ENCODE measurements at regions not wholly inside any gene's neighbourhood (a gene's known extent, or its start where the extent isn't known, plus 50 kb on each side); places are given as distances from the start of the nearest gene placed in this dataset.
A peak's percentile ranks its signal among the peaks of the same experiment; 100 is the strongest.
"Not testable (repeated sequence)": the region's sequence is repeated elsewhere in the genome, so short reads cannot be mapped to it uniquely, and the experiment has no call there.

DNA sequence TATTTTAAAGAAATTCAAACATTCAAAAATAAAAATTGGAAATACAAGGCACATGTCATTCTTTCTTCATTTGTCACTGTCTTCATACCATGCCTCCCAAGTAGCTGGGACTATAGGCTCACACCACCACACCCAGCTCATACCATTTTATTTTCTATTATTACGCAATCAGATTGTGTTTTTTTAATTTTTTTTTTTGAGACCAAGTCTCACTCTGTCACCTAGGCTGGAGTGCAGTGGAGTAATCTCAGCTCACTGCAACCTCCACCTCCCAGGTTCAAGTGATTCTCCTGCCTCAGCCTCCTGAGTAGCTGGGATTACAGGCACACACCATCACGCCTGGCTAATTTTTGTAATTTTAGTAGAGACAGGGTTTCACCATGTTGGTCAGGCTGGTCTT is 526.1 kb downstream of the DTWD2 start:
- not testable (repeated sequence) for DNase-seq

- no peak for DNase-seq
These were observed 526.9 kb downstream of the DTWD2 start for GRCh38 chr5:118461436-118461835.

DNA sequence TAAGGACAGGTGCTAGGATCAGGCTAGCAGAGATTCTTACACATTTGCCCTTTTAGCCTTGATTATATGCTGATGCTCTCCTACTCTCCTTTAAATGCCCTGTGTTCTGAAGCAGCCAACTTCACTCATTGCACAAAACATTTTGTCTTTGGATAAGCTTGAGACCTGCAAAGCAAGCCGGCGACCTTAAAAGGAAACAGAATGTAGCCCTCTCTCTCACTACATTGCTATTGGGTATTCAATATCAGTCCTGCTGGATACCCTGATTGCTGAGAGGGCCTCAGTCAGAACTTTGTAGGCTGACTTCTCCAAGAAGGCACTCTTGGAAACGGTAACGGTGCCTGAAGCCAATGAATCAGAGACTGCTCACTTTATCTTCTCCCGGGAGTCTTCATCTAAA is 528.9 kb downstream of the DTWD2 start:
- DNase-seq = no peak

- DNase-seq = no peak
These were observed 532.3 kb downstream of the DTWD2 start for GRCh38 chr5:118456085-118456484.

GRCh38 chr5:118451697-118452247 is 536.6 kb downstream of the DTWD2 start:
- DNase-seq = no peak

DNA sequence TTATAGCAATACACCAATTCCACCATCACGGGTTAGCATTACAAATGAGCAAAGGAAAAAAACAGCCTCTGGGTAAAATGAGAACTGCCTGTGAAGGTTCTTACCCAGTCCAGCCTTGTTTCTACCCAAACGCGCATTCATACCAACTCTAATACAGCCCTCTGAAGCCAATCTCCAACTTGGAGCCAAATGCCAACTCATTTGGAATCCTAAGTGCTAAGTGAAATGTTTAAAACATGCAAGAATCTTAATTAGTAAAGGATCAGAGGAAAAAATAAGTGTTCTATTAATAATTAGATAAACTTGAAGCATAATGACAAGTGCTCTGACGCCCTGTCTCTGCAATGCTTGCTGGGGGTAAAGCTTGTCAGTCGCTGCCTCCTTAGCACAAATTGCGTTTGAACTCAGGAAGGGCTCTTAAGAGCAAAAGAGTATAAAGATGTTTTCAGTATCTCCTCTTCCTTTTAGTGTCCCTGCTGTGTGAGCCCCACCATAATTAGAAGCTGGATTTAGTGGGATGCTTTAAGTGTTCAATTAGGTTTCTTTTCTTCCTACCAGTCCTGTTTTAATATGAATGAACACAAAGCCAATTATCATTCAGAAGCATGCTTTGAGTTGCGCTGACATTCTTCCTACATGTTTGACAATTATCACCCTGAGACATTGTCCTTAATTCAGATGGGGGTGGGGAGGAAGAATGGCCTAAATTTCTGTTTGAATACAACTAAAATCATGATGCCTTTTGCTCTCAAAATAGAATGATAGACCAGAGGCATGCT is 537.6 kb downstream of the DTWD2 start:
- no peak for DNase-seq

GRCh38 chr5:118447350-118447749 is 541.0 kb downstream of the DTWD2 start:
- DNase-seq = no peak

- DNase-seq = no peak
These were observed 546.4 kb downstream of the DTWD2 start for GRCh38 chr5:118441956-118442355.

- no peak for DNase-seq
These were observed 547.3 kb downstream of the DTWD2 start for GRCh38 chr5:118441034-118441433.

GRCh38 chr5:118440496-118440895 is 547.9 kb downstream of the DTWD2 start:
- no peak for DNase-seq

- DNase-seq = no peak
These were observed 548.5 kb downstream of the DTWD2 start for GRCh38 chr5:118439831-118440230.

DNA sequence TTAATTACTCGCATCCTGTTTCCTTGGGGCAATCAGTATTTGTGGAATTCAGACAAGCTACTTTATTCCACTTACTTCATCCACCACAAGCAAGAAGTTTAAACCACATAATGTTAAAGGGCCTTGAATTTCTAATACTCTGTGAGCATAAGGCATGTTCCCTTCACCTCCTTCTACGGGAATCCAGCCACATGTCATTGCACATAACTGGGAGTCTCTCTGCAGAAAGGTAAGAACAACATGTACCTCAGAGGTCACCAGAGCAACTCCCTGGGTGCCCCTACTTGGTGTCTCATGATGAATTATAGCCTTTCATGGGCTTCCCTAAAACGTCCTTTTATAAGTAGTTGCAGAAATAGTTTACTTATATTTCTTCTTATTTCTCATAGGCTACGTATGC is 553.2 kb downstream of the DTWD2 start:
- DNase-seq = no peak

DNA sequence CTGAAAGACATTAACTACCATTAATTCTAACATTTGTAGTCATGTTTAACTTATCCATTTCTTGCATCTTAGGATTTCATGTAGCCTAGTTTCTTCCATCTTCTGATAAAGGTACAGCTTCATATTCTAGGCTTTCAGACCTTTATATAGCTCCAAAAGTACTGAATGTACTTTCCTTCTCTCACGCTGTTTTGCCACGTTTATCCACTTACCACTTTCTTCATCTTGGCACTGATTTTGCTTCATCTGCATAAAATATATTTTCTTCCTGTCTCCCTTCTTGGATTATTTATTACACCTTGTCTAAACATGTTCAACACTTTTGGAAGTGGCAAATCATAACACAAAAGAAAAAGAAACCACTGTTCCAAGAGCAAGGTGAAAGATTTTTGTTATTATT is 553.8 kb downstream of the DTWD2 start:
- DNase-seq = no peak

DNA sequence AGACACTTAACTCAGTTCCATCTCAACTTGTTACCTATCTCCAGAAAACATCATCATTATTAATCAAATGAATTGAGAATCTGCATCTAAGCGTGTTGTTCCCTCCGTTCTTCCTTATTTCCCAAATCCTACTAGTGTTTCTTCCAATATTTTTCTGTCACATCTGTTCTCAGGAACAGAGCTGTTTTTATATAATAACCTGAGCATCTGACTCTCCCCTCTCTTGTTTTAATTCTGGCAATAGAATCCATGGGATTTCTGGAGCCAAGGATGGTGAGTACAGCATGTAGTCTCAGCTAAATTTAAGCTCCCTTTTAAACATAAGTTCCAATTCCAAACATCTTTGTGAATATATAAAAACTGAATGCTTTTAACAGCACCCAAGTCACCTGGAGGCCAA is 558.3 kb downstream of the DTWD2 start:
- DNase-seq = no peak

DNA sequence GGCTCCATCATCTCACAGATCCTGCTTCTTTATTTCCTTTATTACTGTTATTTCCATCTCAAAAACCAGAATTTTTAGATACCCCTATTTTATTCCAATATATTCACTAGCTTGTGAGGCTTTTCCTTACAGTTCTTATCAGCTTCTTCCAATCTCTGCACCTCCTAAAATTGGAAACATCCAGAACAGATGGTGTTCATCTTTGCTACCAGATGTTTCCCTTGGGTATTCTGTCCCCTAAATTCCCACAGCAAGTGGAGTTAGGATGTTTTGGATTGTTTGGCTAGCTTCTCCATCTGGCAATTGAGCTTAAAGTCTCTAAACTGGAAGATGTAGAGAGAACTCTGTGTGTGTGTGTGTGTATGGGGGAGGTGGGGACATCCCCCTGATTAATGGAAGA is 580.4 kb downstream of the DTWD2 start:
- no peak for DNase-seq

GRCh38 chr5:118405650-118406061 is 582.7 kb downstream of the DTWD2 start:
- DNase-seq = no peak

DNA sequence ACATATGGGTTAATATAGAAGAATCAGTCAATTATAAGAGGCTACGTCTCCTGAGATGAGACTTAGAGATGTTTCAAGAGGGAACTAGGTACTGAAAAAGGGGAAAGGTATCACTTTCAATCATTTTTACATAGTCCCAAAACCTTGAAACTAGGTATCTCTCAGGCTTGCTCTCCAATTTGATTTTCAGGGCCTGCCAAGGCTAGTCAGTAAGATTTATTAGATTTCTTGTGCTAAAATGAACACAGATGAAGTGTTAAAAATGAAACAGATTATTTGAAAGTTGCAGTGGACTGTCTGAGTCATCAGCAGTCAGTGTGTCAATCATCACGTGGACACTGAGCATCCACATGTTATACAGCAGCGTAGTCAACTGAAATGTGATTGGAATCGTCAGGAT is 591.1 kb downstream of the DTWD2 start:
- DNase-seq = no peak

- DNase-seq = peak; percentile 22
These were observed 595.9 kb downstream of the DTWD2 start for GRCh38 chr5:118392491-118392890.

GRCh38 chr5:118382931-118383330 is 605.4 kb downstream of the DTWD2 start:
- not testable (repeated sequence) for DNase-seq

GRCh38 chr5:118379470-118379869 is 608.9 kb downstream of the DTWD2 start:
- DNase-seq = no peak

GRCh38 chr5:118378959-118379358 is 609.4 kb downstream of the DTWD2 start:
- no peak for DNase-seq

GRCh38 chr5:118377420-118377819 is 610.9 kb downstream of the DTWD2 start:
- no peak for DNase-seq

- peak; percentile 25 for DNase-seq
These were observed 616.1 kb downstream of the DTWD2 start for GRCh38 chr5:118371973-118372831.

GRCh38 chr5:118366429-118366828 is 621.9 kb downstream of the DTWD2 start:
- no peak for DNase-seq
